Esophagus squamous epithelium (tissue), 4 donors: ENCODE measurements at regions not wholly inside any gene's neighbourhood (a gene's known extent, or its start where the extent isn't known, plus 50 kb on each side); places are given as distances from the start of the nearest gene placed in this dataset.

Experiments
- POLR2A ChIP-seq, 4 donors: fragments of 450-650 bp; IDR thresholded peaks; one replicate each; pipeline ENCODE4 v1.6.1; 2017; ENCODE audit warnings: antibody characterized with exemption in 4 of 4, mild to moderate bottlenecking in 4 of 4, moderate library complexity in 3 of 4
- TF ChIP-seq, protein P1 (sequence below), 6 experiments: fragments of 450-650 bp in 4 of 6; fragments of 200-600 bp in 2 of 6; sonication (generic) in 2 of 6; IDR thresholded peaks; one replicate each; pipeline ENCODE4 v1.5.1; 2016 to 2019; ENCODE audit warnings: antibody characterized with exemption in 6 of 6, mild to moderate bottlenecking in 4 of 6, moderate library complexity in 4 of 6

DNA sequence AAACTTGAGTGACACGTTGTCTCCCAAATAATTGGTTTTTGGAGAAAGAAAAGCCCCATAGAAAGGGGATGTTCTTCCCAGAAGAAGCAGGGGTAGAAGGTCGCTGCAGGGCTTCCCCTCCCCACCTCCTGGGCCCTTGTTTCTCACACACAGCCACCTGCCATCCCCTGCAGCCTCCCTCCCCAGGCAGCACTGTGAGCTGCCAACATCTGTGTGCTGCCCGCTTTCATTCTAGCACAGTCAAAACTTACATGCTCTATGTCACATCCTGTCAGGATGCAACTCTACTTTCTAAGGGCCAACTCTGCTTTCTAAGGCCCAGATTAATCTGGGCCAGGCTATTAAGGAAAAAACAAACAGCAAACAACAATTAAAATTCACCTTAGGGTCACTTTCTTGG, 309.4 kb upstream of the ZC3H12C start:
- TF ChIP-seq, protein P1, sequence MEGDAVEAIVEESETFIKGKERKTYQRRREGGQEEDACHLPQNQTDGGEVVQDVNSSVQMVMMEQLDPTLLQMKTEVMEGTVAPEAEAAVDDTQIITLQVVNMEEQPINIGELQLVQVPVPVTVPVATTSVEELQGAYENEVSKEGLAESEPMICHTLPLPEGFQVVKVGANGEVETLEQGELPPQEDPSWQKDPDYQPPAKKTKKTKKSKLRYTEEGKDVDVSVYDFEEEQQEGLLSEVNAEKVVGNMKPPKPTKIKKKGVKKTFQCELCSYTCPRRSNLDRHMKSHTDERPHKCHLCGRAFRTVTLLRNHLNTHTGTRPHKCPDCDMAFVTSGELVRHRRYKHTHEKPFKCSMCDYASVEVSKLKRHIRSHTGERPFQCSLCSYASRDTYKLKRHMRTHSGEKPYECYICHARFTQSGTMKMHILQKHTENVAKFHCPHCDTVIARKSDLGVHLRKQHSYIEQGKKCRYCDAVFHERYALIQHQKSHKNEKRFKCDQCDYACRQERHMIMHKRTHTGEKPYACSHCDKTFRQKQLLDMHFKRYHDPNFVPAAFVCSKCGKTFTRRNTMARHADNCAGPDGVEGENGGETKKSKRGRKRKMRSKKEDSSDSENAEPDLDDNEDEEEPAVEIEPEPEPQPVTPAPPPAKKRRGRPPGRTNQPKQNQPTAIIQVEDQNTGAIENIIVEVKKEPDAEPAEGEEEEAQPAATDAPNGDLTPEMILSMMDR (IDR thresholded peaks at IDR 0.05) = no peak
- no peak for TF ChIP-seq POLR2A (IDR thresholded peaks at IDR 0.05)
